GM21786 (cell line): ENCODE measurements at regions not wholly inside any gene's neighbourhood (a gene's known extent, or its start where the extent isn't known, plus 50 kb on each side); places are given as distances from the start of the nearest gene placed in this dataset.
"Not testable (repeated sequence)": the region's sequence is repeated elsewhere in the genome, so short reads cannot be mapped to it uniquely, and the experiment has no call there.

Source experiments
- ATAC-seq: cut with Tn5 transposase; IDR thresholded peaks from one replicate; pipeline ENCODE4 v1.9.1; 2021; ENCODE audit not compliant: unreplicated experiment

- not testable (repeated sequence) for ATAC-seq
These were observed 337.0 kb downstream of the FAM181B start for GRCh38 chr11:82396639-82397038.

GRCh38 chr11:82384308-82384707 lies 349.4 kb downstream of the FAM181B start:
- ATAC-seq, result no peak

DNA sequence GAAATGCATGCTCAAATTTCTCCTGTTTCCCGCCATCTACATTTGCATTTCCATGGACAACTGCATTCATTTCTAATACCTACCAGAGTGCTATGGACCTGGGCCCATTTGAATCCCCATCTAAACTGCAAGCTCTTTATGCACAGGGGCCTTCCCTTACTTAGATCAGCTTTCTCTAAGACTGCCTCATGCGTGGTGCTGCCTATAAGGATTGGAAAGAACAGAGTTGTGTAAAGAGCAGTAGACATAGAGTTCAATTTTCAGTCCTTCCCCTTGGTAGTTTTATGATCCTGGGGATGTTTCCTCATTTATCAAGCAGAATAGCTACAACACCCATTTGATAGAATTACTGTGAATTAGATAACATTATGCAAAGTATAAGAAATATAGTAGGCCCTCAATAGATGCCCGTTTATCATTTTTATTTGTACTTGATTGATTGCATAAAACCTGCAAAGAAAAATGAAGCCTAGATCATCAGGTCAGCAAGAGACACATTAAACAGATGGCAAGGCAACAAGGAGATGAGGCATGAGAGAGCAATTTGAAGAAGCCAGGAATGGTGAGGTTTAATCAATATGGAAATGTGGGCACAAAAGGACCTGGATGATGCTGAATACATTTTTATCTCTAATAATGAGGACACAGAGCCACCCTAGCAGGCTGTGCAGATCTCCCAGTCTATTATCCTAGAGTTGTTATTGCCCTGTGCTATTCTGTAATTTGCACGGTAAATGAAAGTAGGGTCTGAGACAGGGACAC lies 359.7 kb downstream of the FAM181B start:
- ATAC-seq, result no peak

DNA sequence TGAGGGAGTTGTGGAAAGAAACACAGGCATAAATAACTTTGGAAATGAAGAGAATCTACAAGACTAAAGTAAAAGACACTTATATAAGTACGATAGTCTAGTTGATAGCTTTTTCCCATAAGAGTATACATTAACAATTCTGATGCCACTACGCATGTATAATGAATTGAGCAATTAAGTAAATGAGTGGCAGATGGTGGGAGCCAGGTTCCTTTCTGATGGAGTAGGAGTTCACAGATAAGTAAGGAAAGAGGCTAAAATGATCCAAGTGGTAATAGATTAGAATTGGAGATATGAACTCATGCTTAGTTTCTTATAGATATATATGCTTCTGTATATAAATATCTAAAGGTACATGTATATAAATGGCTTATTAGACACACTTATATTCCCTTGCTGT lies 368.3 kb downstream of the FAM181B start:
- no peak for ATAC-seq

- ATAC-seq, result no peak
These were observed 377.3 kb downstream of the FAM181B start for GRCh38 chr11:82356316-82356715.

DNA sequence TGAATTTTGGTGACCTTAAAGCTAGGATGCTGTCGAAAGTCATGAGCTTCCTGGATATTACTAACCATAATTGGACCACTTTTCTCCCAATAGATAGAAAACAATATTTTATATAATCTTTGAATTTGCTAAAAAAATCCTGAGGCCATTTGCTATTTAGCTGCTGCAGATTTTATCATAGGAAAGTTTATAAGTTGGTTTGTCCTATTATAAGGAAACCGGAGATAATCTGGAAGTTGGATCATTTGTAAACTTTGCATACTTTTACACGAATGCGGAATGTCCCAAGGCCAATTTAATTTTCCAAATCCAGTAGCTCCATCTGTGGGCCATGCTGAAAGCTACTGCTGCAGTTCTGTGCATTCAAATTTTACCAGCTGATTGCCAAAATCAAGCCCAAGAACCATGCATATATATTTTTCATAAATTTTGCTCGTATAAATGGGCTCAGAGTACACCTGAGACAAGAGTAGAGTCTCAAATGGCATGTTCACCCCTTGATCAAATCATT lies 378.3 kb downstream of the FAM181B start:
- ATAC-seq, result no peak

- no peak for ATAC-seq
These were observed 406.8 kb downstream of the FAM181B start for GRCh38 chr11:82326853-82327252.

- no peak for ATAC-seq
These were observed 412.5 kb downstream of the FAM181B start for GRCh38 chr11:82321206-82321605.

DNA sequence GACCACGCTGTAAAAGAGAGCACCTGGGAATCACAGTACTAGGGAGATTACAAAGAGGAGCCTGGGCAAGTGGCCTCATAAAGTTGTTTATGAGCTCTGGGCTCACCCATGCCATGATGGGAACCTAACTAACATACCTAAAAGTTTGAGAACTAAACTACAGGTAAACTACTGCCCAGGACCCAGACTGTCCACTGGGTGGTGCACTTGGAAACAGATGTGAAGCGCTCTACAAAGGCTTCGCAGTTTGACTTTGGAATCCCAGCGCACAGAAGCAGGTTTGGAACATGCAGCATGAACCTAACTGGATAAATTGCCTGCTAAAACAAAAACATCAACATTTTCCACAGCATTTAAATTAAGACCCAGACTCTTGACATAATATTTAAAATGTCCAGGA lies 418.6 kb downstream of the FAM181B start:
- ATAC-seq, result no peak

GRCh38 chr11:82308979-82309378 lies 424.7 kb downstream of the FAM181B start:
- no peak for ATAC-seq

GRCh38 chr11:82305123-82305522 lies 428.5 kb downstream of the FAM181B start:
- no peak for ATAC-seq

- ATAC-seq, result no peak
These were observed 430.0 kb downstream of the FAM181B start for GRCh38 chr11:82303671-82304070.

GRCh38 chr11:82288471-82288870 lies 445.2 kb downstream of the FAM181B start:
- ATAC-seq, result no peak

GRCh38 chr11:82270870-82271269 lies 462.8 kb downstream of the FAM181B start:
- no peak for ATAC-seq

GRCh38 chr11:82268627-82269026 lies 465.0 kb downstream of the FAM181B start:
- ATAC-seq, result no peak

DNA sequence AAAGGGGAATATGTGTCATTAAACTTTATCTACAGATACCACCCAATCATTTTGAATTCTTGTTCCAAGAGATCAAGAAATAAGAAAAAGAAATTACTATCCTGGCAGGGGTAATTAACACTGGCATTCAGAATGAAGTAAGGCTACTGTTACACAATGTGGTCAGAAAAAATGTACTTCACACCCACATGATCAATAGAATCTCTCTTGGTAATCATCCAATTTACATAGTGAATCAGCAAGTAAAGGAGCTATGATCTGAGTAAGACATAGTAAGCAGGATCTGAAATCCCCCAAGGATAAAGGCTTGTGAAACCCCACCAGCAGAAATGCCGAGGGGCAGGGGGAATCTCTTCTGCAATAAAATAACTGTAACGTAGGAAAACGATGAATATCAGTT lies 466.5 kb downstream of the FAM181B start:
- ATAC-seq, result no peak

GRCh38 chr11:82261367-82261766 lies 472.3 kb downstream of the FAM181B start:
- ATAC-seq, result no peak

DNA sequence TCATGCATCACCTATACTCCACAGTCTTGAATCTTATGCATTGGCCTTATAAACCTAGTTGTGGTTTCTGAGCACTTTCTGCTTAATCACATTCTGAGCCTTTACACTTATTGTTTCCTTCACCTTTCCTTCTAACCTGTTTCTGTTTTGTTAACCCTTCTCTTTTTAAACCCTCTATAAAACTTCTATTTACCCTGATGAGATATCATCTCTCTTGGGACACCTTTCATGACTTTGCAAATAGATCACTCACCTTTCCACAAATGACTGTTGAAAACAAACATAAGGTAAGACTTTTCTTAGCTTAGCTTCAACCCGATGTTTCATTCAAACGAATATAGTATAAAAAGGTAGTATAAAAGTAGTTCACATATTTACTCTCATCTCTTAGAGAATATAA lies 483.6 kb downstream of the FAM181B start:
- ATAC-seq, result no peak

- no peak for ATAC-seq
These were observed 486.7 kb downstream of the FAM181B start for GRCh38 chr11:82246926-82247325.

DNA sequence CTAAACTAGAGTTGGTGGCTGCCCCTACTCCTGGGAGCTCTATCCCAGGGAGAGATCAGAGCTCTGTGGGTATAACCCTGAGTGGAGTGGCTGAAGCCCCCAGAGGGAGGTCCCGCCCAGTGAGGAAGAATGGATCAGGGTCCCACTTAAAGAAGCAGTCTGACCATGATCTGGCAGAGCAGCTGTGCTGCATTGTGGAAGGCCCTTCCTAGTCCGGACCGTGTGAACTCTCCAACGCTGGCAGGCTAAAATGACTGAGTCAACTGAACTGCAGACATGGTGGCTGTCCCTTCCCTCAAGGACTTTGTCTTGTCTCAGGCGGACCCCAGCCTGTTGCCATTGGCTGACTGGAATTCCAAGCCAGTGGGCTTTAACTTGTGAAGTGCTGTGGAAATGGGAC lies 494.2 kb downstream of the FAM181B start:
- ATAC-seq, result no peak

DNA sequence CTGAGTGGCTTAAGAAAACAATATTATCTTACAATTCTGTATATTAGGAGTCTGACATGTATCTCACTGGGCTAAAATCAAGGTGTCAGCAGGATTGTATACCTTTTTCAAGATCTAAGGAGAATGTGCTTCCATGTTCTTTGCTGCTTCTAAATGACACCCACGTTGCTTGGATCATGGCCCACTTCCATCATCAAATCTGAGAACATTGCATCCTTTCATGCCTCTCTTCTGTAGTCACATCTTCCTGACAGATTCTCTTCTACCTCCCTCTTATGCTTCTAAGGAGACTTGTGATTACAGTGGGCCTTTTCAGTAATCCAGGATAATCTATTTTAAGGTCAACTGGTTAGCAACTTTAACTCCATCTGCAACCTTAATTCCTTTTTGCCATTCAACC lies 499.4 kb downstream of the FAM181B start:
- no peak for ATAC-seq

- no peak for ATAC-seq
These were observed 500.5 kb downstream of the FAM181B start for GRCh38 chr11:82233201-82233600.

DNA sequence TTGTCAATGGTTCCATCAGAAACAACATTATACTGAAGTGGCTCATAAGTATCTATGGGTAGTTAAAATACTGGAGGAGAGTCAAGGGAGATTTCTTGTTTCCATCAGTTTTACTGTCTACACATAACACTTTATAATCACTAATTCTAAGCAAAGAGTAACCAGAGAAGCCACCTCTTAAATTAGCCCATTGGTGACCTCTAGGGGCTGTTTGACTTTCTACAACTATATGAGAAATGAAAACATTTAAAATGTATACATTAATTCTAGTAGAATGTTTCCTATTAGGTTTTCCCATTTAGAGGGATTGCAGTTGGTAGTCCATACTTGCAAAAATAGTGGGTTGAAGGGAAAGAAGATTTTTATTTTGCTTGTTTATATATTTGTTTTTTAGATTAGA lies 504.3 kb downstream of the FAM181B start:
- peak; percentile 44 for ATAC-seq
